ENCODE measurements at regions not wholly inside any gene's neighbourhood (a gene's known extent, or its start where the extent isn't known, plus 50 kb on each side); places are given as distances from the start of the nearest gene placed in this dataset.
"Not testable (repeated sequence)": the region's sequence is repeated elsewhere in the genome, so short reads cannot be mapped to it uniquely, and the experiment has no call there.

- CTCF ChIA-PET: interaction anchor here (1.2 kb wide), 1 partner anchor 46 kb away, joined by 3 read pairs; no protein-coding TSS in a partner anchor
- intact Hi-C loops (cut with micrococcal nuclease): no loop called here
Observed at GRCh38 chr10:117492504-117492903, 50.0 kb upstream of the EMX2 start.

GRCh38 chr10:117488004-117488403 is 54.5 kb upstream of the EMX2 start:
- no peak for DNase-seq (ENCODE audit: unreplicated experiment)
- POLR2A ChIA-PET: no interaction called here
- Mint-ChIP-seq H3K9me3 (ENCODE audit: unreplicated experiment) (no peaks in the 10 kb centered on the region), H3K36me3 (ENCODE audit: insufficient read depth, unreplicated experiment) (peaks cover 6% of the 10 kb centered on the region), H3K27me3 (ENCODE audit: insufficient read depth, unreplicated experiment) (peaks cover 9% of the 10 kb centered on the region), H3K27ac (ENCODE audit: low read depth, unreplicated experiment) (no peak overlapping the region), H3K4me3 (ENCODE audit: unreplicated experiment) (no peak overlapping the region), H3K4me1 (ENCODE audit: insufficient read depth, unreplicated experiment) (peaks cover 7% of the 10 kb centered on the region)
- no TSS peak for BruUV-seq (replicated peaks)
- intact Hi-C loops (cut with micrococcal nuclease): no loop called here
- CTCF ChIA-PET: interaction anchor here (0.6 to 1.0 kb wide), 2 partner anchors 9 to 33 kb away, joined by 3 read pairs; no protein-coding TSS in a partner anchor
- TF ChIP-seq CTCF (IDR thresholded peaks at IDR 0.05; ENCODE audit: unreplicated experiment): no peak

More at GRCh38 chr10:117492504-117492903, 50.0 kb upstream of the EMX2 start:
- Mint-ChIP-seq H3K27ac (ENCODE audit: low read depth, unreplicated experiment) (no peak overlapping the region), H3K9me3 (ENCODE audit: unreplicated experiment) (peaks cover 6% of the 10 kb centered on the region), H3K4me3 (ENCODE audit: unreplicated experiment) (no peak overlapping the region), H3K27me3 (ENCODE audit: insufficient read depth, unreplicated experiment) (peaks cover 33% of the 10 kb centered on the region), H3K4me1 (ENCODE audit: insufficient read depth, unreplicated experiment) (no peaks in the 10 kb centered on the region), H3K36me3 (ENCODE audit: insufficient read depth, unreplicated experiment) (no peaks in the 10 kb centered on the region)
- no peak for DNase-seq (ENCODE audit: unreplicated experiment)
- POLR2A ChIA-PET: no interaction called here
- TF ChIP-seq CTCF (IDR thresholded peaks at IDR 0.05; ENCODE audit: unreplicated experiment): no peak
- no TSS peak for BruUV-seq (replicated peaks)

GRCh38 chr10:117486606-117487005 is 55.9 kb upstream of the EMX2 start:
- DNase-seq (ENCODE audit: unreplicated experiment): no peak
- Mint-ChIP-seq H3K9me3 (ENCODE audit: unreplicated experiment) (no peaks in the 10 kb centered on the region), H3K4me1 (ENCODE audit: insufficient read depth, unreplicated experiment) (peaks cover 14% of the 10 kb centered on the region), H3K27ac (ENCODE audit: low read depth, unreplicated experiment) (no peak overlapping the region), H3K4me3 (ENCODE audit: unreplicated experiment) (no peak overlapping the region), H3K27me3 (ENCODE audit: insufficient read depth, unreplicated experiment) (no peaks in the 10 kb centered on the region), H3K36me3 (ENCODE audit: insufficient read depth, unreplicated experiment) (peaks cover 6% of the 10 kb centered on the region)
- intact Hi-C loops (cut with micrococcal nuclease): no loop called here
- no TSS peak for BruUV-seq (replicated peaks)
- no peak for TF ChIP-seq CTCF (IDR thresholded peaks at IDR 0.05; ENCODE audit: unreplicated experiment)
- POLR2A ChIA-PET: interaction anchor here (1.1 kb wide), 1 partner anchor 9 kb away, joined by 3 read pairs; no protein-coding TSS in a partner anchor
- CTCF ChIA-PET: interaction anchor here (0.6 to 1.4 kb wide), 3 partner anchors 55 to 759 kb away, joined by 6 read pairs; no protein-coding TSS in a partner anchor

GRCh38 chr10:117483056-117483590 is 59.4 kb upstream of the EMX2 start:
- Mint-ChIP-seq H3K4me1 (ENCODE audit: insufficient read depth, unreplicated experiment) (peaks cover 20% of the 10 kb centered on the region), H3K27ac (ENCODE audit: low read depth, unreplicated experiment) (peak overlapping the region; percentile 33), H3K36me3 (ENCODE audit: insufficient read depth, unreplicated experiment) (peaks cover 6% of the 10 kb centered on the region), H3K4me3 (ENCODE audit: unreplicated experiment) (no peak overlapping the region), H3K9me3 (ENCODE audit: unreplicated experiment) (peaks cover 3% of the 10 kb centered on the region), H3K27me3 (ENCODE audit: insufficient read depth, unreplicated experiment) (no peaks in the 10 kb centered on the region)
- TF ChIP-seq CTCF (IDR thresholded peaks at IDR 0.05; ENCODE audit: unreplicated experiment): no peak
- no TSS peak for BruUV-seq (replicated peaks)
- CTCF ChIA-PET: interaction anchor here (0.9 to 2.7 kb wide), 3 partner anchors 41 to 52 kb away, joined by 3 to 11 read pairs (median 8); no protein-coding TSS in a partner anchor
- POLR2A ChIA-PET: interaction anchor here (0.6 to 1.6 kb wide), 5 partner anchors 21 to 1192 kb away, joined by 3 to 11 read pairs (median 5); no protein-coding TSS in a partner anchor
- intact Hi-C loops (cut with micrococcal nuclease): no loop called here
- DNase-seq (ENCODE audit: unreplicated experiment): peak; percentile 17

GRCh38 chr10:117481011-117481410 is 61.5 kb upstream of the EMX2 start:
- not testable (repeated sequence) for H3K27ac Mint-ChIP-seq (ENCODE audit: low read depth, unreplicated experiment)

More at GRCh38 chr10:117481011-117481410, 61.5 kb upstream of the EMX2 start:
- H3K36me3 Mint-ChIP-seq (ENCODE audit: insufficient read depth, unreplicated experiment); intact Hi-C loops (cut with micrococcal nuclease); BruUV-seq (replicated peaks); DNase-seq (ENCODE audit: unreplicated experiment); H3K4me3 Mint-ChIP-seq (ENCODE audit: unreplicated experiment); H3K9me3 Mint-ChIP-seq (ENCODE audit: unreplicated experiment); H3K27me3 Mint-ChIP-seq (ENCODE audit: insufficient read depth, unreplicated experiment): not testable (repeated sequence)
- H3K4me1 Mint-ChIP-seq (ENCODE audit: insufficient read depth, unreplicated experiment): peaks cover 24% of the 10 kb centered on the region
- ChIA-PET POLR2A (interaction anchor here (1.9 kb wide), 1 partner anchor 19 kb away, joined by 9 read pairs; no protein-coding TSS in a partner anchor), CTCF (interaction anchor here (0.6 to 1.4 kb wide), 7 partner anchors 15 to 173 kb away, joined by 3 to 4 read pairs (median 4); no protein-coding TSS in a partner anchor)

Data from MCF 10A (cell line).